NCI-H446 (cell line): ENCODE measurements at regions not wholly inside any gene's neighbourhood (a gene's known extent, or its start where the extent isn't known, plus 50 kb on each side); places are given as distances from the start of the nearest gene placed in this dataset.

Experiments used
- DNase-seq, 2 experiments: peaks; one replicate each; lab custom pipeline; 2025; lab: John Stamatoyannopoulos, UW

GRCh38 chr17:14886200-14886739 is 378.9 kb downstream of the PMP22 start:
- peak in 1 of 2 experiments; percentile 0 for DNase-seq

- DNase-seq: no peak
Observed at GRCh38 chr17:14882131-14882530, 383.0 kb downstream of the PMP22 start.

DNA sequence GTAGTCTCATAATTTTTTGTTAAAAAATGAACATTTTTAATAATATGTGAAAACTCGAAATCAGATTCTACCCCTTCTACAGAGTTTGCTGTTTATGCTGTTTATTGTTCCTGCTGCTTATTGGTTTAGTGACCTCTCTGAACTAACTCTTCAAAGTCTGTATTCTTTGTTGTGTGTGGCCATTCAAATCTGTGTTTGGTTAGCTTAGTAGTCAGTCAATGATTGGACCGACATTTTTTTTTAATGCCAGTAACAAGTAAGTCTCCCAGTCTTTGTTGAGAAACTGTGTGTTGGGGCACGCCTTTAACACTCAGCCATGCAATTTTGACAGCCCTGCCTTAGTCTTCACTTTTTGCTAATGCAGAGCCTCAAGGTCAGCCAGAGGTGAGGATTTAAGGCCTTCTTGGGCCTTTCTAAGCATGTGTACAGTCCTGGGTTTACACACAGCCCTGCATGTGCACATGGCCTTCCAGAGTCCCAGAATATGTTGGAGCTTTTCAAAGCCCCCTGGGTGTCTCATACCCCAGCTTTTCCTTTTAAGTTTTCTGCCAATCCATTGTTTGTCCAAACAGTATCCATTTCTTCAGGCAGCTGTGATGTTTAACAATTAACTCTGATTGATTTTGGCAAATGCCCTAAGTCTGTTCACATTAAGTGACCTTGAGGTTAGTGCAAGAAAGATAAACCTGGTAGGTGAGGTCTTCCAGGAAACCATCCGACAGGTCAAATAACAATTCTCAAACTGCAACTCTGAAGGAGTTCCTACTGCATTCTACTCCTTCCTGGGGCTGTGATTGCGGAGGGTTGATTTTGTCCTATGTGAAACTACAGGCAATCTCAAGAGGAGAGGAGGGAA is 389.3 kb downstream of the PMP22 start:
- DNase-seq: no peak

DNA sequence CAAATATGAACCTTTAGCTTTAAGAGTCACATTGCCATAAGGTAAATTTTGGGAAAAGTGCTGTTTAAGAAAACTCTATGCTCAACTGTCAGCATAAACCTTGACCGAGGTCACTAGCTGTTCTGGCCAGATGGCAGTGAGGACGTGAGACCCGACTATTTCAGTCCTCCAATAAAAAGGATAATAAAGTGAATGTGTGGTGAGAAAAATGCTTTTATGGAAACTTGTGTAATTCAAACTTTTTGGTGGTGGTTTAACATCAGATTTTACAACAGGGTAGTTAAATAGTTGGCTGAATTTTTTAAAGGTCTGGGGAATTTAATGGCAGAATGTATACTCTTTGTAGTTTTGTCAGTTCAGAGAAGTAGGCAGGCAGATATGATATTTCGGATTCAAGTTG is 391.1 kb downstream of the PMP22 start:
- no peak for DNase-seq

- DNase-seq: no peak
Observed at GRCh38 chr17:14873540-14873939, 391.6 kb downstream of the PMP22 start.

DNA sequence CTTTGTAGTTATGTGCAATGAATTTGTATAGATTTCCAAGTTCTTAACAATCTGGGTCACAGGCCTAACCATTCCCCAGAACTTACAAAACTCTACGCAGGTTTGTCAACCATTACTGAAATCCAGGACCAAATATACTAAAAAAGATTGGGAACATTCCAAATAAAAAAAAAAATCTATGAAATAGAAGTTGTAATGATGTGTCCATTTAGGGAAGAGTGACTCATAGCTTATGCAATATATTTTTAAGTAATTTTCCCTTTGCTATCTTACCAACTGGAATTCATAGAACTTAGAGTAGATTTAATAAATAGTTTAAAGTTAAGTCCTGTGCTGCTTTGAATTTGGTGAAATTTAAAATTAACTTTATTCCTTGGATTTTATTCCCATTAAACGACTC is 393.2 kb downstream of the PMP22 start:
- no peak for DNase-seq

DNA sequence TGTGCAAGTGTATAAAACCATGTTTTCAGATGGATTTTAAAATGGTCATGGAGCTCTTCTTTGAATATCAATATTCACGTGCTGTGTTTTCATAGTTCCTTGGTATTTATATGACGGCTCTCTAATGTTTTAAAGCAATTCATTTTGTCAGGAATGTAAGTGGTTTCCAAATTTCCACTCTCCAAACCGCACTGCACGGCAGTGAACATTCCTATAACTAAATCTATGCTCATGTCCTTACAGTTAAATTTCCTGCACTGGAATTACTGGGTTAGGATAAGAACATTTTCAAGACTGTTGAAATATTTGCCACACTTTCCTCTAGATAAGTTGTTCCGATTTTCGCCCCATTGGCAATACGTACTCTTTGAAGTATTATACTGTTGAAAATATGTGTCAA is 398.9 kb downstream of the PMP22 start:
- DNase-seq: no peak

GRCh38 chr17:14864127-14864526 is 401.0 kb downstream of the PMP22 start:
- DNase-seq: no peak

DNA sequence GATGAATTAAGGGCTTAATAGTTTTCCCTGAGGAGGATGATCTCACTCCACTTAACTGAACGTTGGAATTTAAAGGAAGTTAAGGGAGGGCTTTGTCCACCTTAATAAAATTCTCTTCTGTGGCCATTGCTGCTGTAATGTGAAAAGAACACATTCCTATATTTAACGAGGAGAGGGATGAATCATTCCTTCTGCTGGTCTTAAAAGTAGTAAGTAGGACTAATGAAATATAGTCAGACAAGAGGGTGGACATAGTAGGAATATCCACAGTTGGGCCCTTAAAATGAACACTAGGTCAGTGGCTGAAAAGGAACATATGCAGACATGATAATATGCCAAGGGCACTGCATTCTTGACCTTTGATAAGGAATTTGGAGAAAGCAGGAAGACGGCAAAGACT is 405.6 kb downstream of the PMP22 start:
- no peak for DNase-seq

DNA sequence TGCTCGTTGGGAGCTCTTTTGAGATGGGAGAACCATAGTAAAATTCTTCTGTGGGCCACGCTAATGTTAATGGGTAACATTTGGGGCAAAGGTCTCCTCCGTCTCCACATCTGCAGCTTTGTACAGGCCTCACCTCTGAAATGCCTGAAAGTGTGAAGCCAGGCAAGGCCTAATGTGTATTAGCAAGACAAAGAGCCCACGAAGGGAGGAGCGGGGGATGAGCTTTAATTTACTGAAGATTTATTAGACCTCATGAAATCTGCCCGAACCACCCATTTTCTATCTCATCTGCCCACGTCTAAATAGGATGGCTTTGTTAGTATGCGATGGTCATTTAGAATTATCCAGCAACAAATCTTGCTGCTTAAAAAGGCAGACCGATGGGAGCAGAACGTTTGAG is 408.9 kb downstream of the PMP22 start:
- DNase-seq: no peak

GRCh38 chr17:14854691-14855090 is 410.4 kb downstream of the PMP22 start:
- no peak for DNase-seq

DNA sequence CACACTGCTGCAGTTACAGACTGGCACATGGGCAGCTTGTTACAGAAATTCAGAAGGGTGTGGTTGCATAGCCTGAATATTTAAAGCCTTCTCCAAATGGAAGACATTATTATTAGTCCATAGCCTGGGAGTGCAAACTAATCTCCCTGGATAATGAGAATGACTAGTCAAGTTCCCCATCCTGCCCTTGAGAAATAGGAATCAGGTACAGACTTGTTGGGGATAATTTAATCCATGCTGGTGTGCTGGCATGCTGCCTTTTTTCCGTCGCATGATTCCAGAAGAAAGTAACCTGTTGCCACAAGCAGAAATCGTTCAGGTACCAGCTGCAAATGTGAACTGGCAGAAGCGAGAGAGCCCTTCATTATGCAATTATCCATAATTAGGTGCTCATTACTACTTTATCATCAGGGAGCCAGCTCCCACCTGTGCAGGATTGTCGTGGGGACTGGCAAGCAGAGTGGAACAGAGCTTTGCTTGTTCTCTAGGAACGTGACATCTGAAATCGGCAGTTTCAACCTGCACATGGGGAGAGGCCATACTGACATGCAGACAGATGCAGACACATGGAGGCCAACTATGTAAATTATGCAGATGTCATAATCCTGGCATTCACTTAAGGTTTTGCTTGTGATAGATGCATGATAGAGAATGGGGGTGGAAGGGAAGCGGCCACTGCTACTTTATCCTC is 419.4 kb downstream of the PMP22 start:
- no peak for DNase-seq

DNA sequence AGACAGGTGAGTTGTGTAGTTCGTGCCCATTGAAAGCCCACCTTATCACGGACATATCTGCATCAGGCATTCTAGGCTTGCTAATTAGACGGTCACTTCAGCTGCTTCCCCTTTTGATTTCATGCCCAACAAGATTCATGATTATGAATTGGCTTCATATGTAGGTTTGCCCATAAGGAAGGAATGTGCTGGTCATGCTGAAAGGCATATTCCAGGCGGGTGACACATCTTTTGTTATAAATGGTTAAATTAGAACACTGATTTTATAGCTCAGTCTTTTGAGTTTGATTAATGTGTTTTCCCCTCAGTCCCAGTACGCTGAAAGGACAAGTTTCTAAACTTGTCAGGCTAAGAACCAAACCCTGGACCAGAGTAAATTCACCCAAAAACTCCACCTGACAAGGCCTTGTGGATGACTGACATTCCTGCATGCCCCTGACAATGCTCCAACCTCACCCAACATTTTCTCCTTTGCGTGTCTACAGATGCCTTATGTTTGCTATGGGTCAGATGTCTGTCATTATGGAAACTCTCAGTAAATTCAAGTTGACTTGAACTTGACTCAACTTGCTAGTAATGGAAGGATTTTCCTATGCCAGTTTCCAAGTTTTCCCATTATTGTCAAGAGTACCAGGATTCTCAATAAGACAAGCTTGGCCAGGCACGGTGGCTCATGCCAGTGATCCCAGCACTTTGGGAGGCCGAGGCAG is 421.9 kb downstream of the PMP22 start:
- DNase-seq: no peak

DNA sequence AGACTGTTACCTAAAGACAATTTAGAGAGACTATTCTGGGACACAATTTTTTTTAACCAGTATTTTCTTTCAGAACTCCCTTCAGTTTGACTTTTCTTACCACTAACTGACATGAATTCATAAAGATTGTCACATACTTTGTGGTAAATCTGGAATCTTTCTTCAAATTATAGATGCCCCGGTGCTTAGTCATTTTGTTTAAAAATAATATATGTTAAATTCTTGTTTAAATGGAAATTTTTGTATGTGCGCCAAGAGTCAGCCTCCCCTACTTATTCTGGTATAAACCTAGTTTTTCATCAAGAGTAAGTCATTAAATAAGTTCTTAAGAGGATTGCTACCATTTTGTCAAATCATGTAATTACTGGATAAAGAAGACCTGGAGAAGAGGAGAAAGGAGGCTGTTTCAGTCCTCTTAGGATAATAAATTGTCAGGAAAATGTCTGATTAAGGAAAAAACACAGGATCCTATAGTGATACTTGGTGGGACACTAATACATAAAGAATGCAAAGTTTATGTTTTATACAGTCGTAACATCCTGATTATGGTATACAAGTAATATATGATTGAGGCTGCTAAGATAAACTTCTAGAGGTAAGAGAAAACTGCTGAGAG is 424.4 kb downstream of the PMP22 start:
- DNase-seq: no peak

DNA sequence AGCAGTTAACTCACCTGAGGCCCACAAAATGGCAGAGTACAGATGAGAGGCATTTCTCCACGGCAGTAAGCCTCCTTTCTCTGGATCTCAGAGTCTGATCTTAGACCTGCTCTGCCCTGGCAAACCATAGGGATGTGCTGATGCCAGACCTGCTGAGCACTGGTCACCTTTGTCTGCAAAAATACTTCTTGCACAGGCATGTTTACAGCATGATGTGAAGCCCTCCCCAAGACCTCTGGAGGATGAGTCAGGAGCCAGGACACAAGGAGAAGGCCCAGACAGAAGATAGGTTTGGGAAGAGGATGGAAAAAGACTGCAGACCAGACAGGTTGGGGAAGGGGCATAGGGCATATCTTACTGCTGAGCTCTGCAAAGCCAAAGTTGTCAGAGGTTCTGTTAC is 426.6 kb downstream of the PMP22 start:
- no peak for DNase-seq

- no peak for DNase-seq
Observed at GRCh38 chr17:14833201-14833785, 431.8 kb downstream of the PMP22 start.

GRCh38 chr17:14831491-14831890 is 433.6 kb downstream of the PMP22 start:
- DNase-seq: no peak

DNA sequence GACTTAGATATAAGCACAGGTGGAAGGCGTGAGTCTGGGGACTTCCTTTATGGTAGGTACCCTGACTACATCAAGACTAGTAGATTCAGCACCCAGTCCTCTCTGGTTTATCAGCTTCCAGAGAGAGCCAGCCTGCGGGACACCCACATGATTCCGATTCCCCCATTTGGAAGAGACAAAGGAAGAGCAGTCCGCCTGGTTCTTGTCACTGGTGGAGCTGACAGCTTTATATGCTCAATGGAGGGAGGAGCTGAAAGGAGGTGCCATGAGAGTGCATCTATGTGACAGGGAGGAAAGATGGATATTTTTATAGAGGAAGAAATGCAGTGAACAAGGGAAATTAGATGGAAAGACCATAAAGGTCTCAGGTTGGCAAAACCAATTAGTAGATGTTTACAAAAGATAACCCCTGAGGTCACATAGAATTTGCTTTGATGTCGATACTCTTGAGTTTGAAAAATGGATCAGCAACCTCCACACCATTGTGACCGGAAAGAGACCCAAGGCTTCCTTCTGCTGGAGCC is 437.7 kb downstream of the PMP22 start:
- no peak for DNase-seq

GRCh38 chr17:14826358-14826757 is 438.8 kb downstream of the PMP22 start:
- no peak for DNase-seq

- DNase-seq: no peak
Observed at GRCh38 chr17:14818469-14818868, 446.7 kb downstream of the PMP22 start.

- DNase-seq: no peak
Observed at GRCh38 chr17:14815079-14815478, 450.0 kb downstream of the PMP22 start.
